ENCODE measurements at regions not wholly inside any gene's neighbourhood (a gene's known extent, or its start where the extent isn't known, plus 50 kb on each side); places are given as distances from the start of the nearest gene placed in this dataset.
A peak's percentile ranks its signal among the peaks of the same experiment; 100 is the strongest.

- intact Hi-C loops (cut with DNase I) = no loop called here
- no peak for DNase-seq (ENCODE audit: low spot score)
Measured at GRCh38 chr14:98944989-98945388, 327.0 kb downstream of the BCL11B start.

DNA sequence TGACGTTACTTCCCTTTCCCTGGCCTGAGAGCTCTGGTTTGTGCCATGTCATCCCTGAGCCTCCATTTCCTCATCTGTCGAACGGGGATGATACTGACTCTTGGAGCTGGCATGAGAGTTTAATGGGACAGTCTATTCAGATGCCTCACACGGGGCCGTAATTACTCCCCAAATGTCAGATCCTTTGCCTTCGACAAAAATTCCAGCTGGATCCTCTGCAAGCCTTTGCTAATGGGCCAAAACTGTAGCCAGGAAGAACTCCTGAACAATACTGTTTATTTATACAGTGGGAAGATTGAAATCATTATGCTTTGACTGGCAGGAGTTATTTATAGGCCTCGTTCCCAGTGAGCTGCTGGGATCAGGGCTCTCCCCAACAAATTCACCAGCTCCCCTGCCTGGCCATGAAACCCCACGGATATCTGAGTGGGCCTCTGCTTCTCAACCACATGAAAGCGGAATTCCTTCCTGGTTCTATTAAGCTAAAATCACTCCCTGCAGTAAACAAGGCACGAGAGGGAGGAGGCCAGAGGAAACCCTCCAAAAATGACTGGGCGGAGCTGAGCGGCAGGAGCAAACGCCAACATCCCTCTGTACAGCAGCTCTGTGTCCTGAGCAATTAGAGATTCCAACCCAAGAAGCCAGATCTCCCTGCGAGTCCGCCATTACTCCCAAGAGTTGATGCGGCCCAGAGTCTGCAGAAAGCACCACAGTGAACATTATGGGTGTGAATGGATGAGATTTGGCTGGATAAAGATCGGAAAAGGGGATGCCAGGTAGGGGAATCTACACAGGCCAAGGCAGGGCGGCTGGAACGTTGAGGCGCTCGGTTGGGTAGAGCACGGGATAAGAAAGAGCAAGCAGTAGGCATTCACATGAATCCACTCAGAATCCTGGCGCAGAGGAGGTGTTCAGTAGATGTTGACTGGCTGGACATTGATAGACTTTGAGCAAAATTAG, 326.1 kb downstream of the BCL11B start:
- intact Hi-C loops (cut with DNase I) = no loop called here
- DNase-seq (ENCODE audit: low spot score) = peak; percentile 68

DNA sequence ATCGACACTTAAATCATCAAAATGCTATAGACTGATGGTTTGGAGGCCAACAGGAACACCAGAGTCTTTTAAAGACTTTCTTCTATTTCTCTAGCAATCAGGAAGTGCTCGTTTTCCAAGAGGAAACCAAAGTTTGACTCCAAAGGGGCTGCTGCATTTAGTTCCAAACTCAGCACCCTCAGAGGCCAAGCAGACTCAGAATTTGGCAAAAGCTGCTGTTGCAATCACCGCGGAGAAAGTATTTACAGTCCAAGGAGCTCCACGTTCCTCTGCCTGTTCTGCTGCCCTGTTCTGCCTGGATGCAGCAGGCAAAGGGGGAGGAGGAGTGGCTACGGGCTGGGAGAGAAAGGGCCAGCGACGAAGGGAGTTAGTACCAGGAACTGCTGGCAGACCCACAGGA, 325.1 kb downstream of the BCL11B start:
- no peak for DNase-seq (ENCODE audit: low spot score)
- intact Hi-C loops (cut with DNase I) = no loop called here

- DNase-seq (ENCODE audit: low spot score) = no peak
- intact Hi-C loops (cut with DNase I) = loop anchor here in 1 of 2 donors (2.0 kb wide), 1 partner anchor 63 kb away; no protein-coding TSS in a partner anchor
Measured at GRCh38 chr14:98947911-98948595, 323.9 kb downstream of the BCL11B start.

DNA sequence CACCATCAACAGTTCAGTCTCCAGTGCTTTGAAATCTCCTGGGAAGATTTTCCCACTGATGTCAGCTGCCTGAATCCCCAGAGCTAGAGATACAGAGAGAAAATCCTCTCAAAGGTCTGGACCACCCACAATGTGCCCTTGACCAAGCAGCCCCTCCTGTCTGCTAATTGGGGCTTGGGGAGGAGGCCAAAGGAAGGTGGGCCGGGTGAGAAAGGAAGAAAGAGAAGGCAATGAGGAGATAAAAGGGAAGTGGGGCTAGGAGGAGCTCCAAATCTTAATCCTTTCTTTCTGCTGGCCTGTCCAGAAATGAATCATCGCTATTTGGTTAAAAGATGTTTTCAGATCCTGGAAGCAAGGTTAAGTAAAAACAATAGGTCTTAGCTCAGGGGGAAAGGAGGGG, 322.9 kb downstream of the BCL11B start:
- no peak for DNase-seq (ENCODE audit: low spot score)

DNA sequence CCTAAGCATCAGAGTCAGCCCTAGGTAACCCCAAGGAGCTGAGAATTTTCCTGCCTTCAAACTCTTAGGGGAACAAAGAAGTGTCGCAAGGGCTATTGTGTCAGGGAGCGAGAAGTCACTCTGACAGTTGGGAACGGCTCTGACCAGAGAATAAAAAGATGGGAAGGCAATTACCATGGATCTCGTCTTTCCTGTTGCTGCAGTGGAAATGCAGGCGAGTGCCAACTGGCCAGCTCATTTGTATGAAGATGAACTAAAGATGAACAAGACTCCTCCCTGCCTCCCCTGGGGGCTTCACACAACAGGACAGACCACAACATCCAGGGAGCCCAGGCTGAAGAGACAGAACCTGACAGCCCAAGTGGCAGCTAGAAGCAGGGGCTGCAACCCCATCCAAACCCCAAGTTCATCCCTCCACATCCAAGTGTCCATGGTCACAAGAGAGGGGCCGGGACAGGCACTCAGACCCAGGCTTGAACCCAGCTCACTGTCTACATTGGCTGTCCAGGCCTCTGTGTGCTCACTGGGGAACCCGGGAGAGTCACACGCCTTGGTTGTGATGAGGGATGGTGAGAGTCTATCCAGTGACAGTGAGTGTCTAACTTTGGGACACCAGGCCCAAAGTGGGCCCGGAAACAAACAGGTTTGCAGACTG, 322.4 kb downstream of the BCL11B start:
- intact Hi-C loops (cut with DNase I) = loop anchor here in 1 of 2 donors (2.0 kb wide), 1 partner anchor 65 kb away; no protein-coding TSS in a partner anchor
- peak; percentile 78 for DNase-seq (ENCODE audit: low spot score)

More for the DNA sequence above, 322.9 kb downstream of the BCL11B start:
- intact Hi-C loops (cut with DNase I) = loop anchor here in 1 of 2 donors (2.0 kb wide), 1 partner anchor 64 kb away; no protein-coding TSS in a partner anchor

- peak; percentile 74 for DNase-seq (ENCODE audit: low spot score)
- intact Hi-C loops (cut with DNase I) = no loop called here
Measured at GRCh38 chr14:98950353-98950895, 321.6 kb downstream of the BCL11B start.

DNA sequence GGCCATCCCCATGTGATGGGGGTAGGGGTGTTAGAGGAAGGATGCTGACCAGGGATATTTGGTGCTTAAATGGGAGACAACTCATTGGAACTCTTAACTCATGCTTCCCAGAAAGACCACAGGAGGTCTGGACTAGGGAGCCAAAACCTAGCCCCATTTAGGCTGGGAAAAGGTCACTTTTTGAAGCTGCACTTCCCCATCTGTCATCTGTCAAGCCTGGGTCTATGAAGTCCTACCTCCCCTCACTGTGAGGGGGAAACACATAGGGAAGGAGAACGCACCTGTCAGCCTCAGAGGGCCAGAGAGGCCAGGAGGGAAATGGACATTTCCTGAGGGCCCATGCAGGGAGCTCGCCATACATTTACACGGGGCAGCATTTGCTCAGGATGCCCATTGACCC, 321.0 kb downstream of the BCL11B start:
- no peak for DNase-seq (ENCODE audit: low spot score)
- intact Hi-C loops (cut with DNase I) = no loop called here

GRCh38 chr14:98951521-98952152, 320.4 kb downstream of the BCL11B start:
- peak; percentile 58 for DNase-seq (ENCODE audit: low spot score)
- intact Hi-C loops (cut with DNase I) = no loop called here

- intact Hi-C loops (cut with DNase I) = no loop called here
- DNase-seq (ENCODE audit: low spot score) = peak; percentile 80
Measured at GRCh38 chr14:98952593-98953350, 319.2 kb downstream of the BCL11B start.

- intact Hi-C loops (cut with DNase I) = no loop called here
- DNase-seq (ENCODE audit: low spot score) = peak; percentile 93
Measured at GRCh38 chr14:98953551-98954348, 318.2 kb downstream of the BCL11B start.

DNA sequence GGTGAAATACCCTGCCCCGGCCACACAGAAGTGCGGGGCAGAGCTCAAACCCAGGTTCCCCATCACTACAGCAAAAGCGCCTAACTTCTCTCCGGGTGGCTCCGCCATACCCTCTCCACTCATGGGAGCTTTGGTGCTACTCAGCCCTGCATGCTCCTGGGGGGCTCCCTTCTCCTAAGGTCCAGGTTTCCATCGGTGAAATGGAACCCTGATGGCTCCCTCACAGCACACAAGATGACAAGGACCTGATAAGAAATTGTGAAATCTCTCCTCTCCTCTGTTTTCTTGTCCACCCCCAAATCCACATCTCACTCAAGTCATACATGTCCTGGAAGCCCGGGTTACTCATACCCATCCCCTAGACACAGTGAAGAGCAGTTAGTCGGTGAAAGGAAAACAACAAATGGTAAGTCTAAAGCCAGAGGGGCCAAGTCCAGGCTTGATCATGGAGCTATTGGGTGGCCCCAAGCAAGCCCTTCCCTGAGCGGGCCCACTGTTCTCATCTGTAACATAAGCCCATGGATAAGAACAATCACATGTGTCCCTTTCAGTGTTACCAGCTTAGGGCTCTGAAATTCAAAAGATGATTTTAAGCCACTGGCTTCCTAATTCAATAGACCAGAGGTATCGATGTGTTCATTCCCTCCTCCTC, 317.5 kb downstream of the BCL11B start:
- DNase-seq (ENCODE audit: low spot score) = no peak
- intact Hi-C loops (cut with DNase I) = no loop called here

- DNase-seq (ENCODE audit: low spot score) = no peak
- intact Hi-C loops (cut with DNase I) = no loop called here
Measured at GRCh38 chr14:98955036-98955740, 316.8 kb downstream of the BCL11B start.

GRCh38 chr14:98955741-98956070, 316.3 kb downstream of the BCL11B start:
- no peak for DNase-seq (ENCODE audit: low spot score)
- intact Hi-C loops (cut with DNase I) = no loop called here

DNA sequence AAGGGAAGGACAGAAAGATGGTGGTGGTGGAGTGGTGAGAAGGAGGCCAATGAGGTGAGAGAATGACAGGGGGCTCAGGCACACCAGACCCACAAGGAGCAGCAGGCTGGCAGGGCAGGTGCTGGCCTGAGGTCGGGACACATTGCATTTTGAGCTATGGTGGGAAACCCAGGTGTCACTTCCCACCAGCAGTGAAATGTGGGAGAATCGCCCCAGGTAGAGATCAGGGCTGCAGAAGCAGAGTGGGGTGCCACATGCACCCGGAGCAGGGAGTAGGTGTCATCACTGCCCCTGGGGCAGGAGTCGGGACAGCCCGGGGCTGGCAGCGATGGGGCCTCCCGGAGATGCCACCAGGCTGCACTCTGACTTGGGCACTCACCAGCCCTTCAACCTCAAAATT, 315.8 kb downstream of the BCL11B start:
- DNase-seq (ENCODE audit: low spot score) = peak; percentile 73
- intact Hi-C loops (cut with DNase I) = no loop called here

DNA sequence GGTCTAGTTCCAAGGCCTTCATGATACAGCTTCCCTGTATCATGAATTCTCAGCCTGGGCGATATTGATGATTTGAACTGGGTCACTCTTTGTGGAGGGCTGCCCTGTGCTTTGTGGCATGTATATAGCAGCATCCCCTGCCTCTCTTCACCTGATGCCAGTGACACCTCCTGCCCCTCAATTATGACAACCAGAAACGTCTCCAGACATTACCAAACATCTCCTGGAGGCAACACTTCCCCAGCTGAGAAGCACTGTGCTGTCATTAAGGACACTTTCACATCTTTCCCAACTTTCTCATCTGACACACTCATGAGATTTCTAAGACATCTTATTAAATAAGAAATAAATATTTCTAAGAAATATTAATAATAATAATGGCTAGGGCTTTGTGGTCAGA, 315.3 kb downstream of the BCL11B start:
- no peak for DNase-seq (ENCODE audit: low spot score)
- intact Hi-C loops (cut with DNase I) = no loop called here
